WTC11 (cell line): ENCODE measurements at regions not wholly inside any gene's neighbourhood (a gene's known extent, or its start where the extent isn't known, plus 50 kb on each side); places are given as distances from the start of the nearest gene placed in this dataset.

Experiments
- ATAC-seq: fragments of 200-7000 bp; cut with Tn5 transposase; 2 replicates; pipeline ENCODE4 v1.10.0; 2021; ENCODE audit warnings: mild to moderate bottlenecking, moderate library complexity
- CTCF ChIA-PET: fragments of 300-600 bp; sonication (Branson Sonifier 250); formaldehyde crosslinking; loops from one replicate; lab custom pipeline; 2021; ENCODE audit warnings: antibody characterized with exemption; lab: Charles Lee
- POLR2A ChIA-PET: fragments of 350-600 bp; sonication (Branson Sonifier 250); formaldehyde crosslinking; loops from one replicate; lab custom pipeline; 2021; ENCODE audit warnings: antibody characterized with exemption; lab: Charles Lee
- DNase-seq: peaks from one replicate; pipeline ENCODE4 v3.0.0; 2021; ENCODE audit warnings: low spot score
- H3K27ac Mint-ChIP-seq: 2 replicates; pipeline ENCODE4 v1.8.0; 2021; ENCODE audit warnings: mixed read lengths
- H3K27me3 Mint-ChIP-seq: 2 replicates; pipeline ENCODE4 v1.8.0; 2021; ENCODE audit warnings: low read depth, mild to moderate bottlenecking, moderate library complexity, mixed read lengths
- H3K36me3 Mint-ChIP-seq: 2 replicates; pipeline ENCODE4 v1.8.0; 2021; ENCODE audit warnings: mixed read lengths
- H3K4me1 Mint-ChIP-seq: 2 replicates; pipeline ENCODE4 v1.8.0; 2022; ENCODE audit warnings: mixed read lengths
- H3K4me3 Mint-ChIP-seq: 2 replicates; pipeline ENCODE4 v1.8.0; 2021; ENCODE audit warnings: mild to moderate bottlenecking, moderate library complexity, mixed read lengths
- H3K9me3 Mint-ChIP-seq: 2 replicates; pipeline ENCODE4 v1.8.0; 2021; ENCODE audit warnings: mixed read lengths
- AR ChIP-seq: fragments of 250-450 bp; sonication (Bioruptor Pico); IDR thresholded peaks from 2 replicates; pipeline ENCODE4 v1.9.0; 2021; ENCODE audit warnings: mild to moderate bottlenecking
- ARID4B ChIP-seq: sonication (generic); formaldehyde crosslinking; IDR thresholded peaks from 2 replicates; pipeline ENCODE4 v1.8.0; 2023; ENCODE audit warnings: missing genetic modification reagents, mild to moderate bottlenecking, borderline replicate concordance
- CDX4 ChIP-seq: fragments of 250-450 bp; sonication (Bioruptor Pico); IDR thresholded peaks from 2 replicates; pipeline ENCODE4 v1.9.0; 2021; ENCODE audit warnings: moderate library complexity, mild to moderate bottlenecking, inconsistent platforms, borderline replicate concordance
- CREM ChIP-seq: sonication (generic); formaldehyde crosslinking; IDR thresholded peaks from 2 replicates; pipeline ENCODE4 v1.8.1; 2022; ENCODE audit warnings: mild to moderate bottlenecking, missing genetic modification reagents, moderate library complexity
- ETV6 ChIP-seq: sonication (generic); formaldehyde crosslinking; IDR thresholded peaks from 2 replicates; pipeline ENCODE4 v1.8.1; 2022; ENCODE audit warnings: mild to moderate bottlenecking, missing genetic modification reagents
- HMGA2 ChIP-seq: fragments of 250-450 bp; sonication (Bioruptor Pico); IDR thresholded peaks from 2 replicates; pipeline ENCODE4 v1.4.0; 2021; ENCODE audit warnings: mild to moderate bottlenecking, moderate library complexity
- IRF2 ChIP-seq: sonication (generic); formaldehyde crosslinking; IDR thresholded peaks from 2 replicates; pipeline ENCODE4 v1.8.0; 2022; ENCODE audit warnings: low read depth, missing genetic modification reagents, borderline replicate concordance
- NR1H2 ChIP-seq: sonication (generic); formaldehyde crosslinking; IDR thresholded peaks from 2 replicates; pipeline ENCODE4 v1.9.0; 2021; ENCODE audit warnings: mild to moderate bottlenecking, moderate library complexity, missing genetic modification reagents
- NR3C1 ChIP-seq: sonication (generic); formaldehyde crosslinking; conservative IDR thresholded peaks from 2 replicates; pipeline ENCODE4 v1.8.1; 2023; ENCODE audit warnings: low read depth, mild to moderate bottlenecking, missing genetic modification reagents
- PRRX2 ChIP-seq: fragments of 250-450 bp; sonication (Bioruptor Pico); IDR thresholded peaks from 2 replicates; pipeline ENCODE4 v1.8.0; 2021; ENCODE audit warnings: mild to moderate bottlenecking
- TCF7 ChIP-seq: sonication (generic); formaldehyde crosslinking; IDR thresholded peaks from 2 replicates; pipeline ENCODE4 v1.8.0; 2022; ENCODE audit warnings: mild to moderate bottlenecking, low read depth, missing genetic modification reagents, moderate library complexity
- ZBTB43 ChIP-seq: sonication (generic); formaldehyde crosslinking; IDR thresholded peaks from 2 replicates; pipeline ENCODE4 v1.8.1; 2023; ENCODE audit warnings: mild to moderate bottlenecking, missing genetic modification reagents
- ZNF317 ChIP-seq: sonication (generic); formaldehyde crosslinking; IDR thresholded peaks from 2 replicates; pipeline ENCODE4 v1.8.1; 2023; ENCODE audit warnings: low read depth, mild to moderate bottlenecking, moderate library complexity, missing genetic modification reagents, borderline replicate concordance
- ZNF671 ChIP-seq: fragments of 250-450 bp; sonication (Bioruptor Pico); IDR thresholded peaks from 2 replicates; pipeline ENCODE4 v1.8.0; 2021; ENCODE audit warnings: mild to moderate bottlenecking
- TF ChIP-seq, protein P1 (sequence below): sonication (generic); formaldehyde crosslinking; IDR thresholded peaks from 2 replicates; pipeline ENCODE4 v1.8.1; 2023; ENCODE audit warnings: mild to moderate bottlenecking, missing genetic modification reagents
- TF ChIP-seq, protein P2 (sequence below): sonication (generic); formaldehyde crosslinking; IDR thresholded peaks from 2 replicates; pipeline ENCODE4 v1.8.1; 2022; ENCODE audit warnings: low read depth, missing genetic modification reagents, borderline replicate concordance
- TF ChIP-seq, protein P3 (sequence below): sonication (generic); formaldehyde crosslinking; IDR thresholded peaks from 2 replicates; pipeline ENCODE4 v1.8.0; 2022; ENCODE audit warnings: mild to moderate bottlenecking, missing genetic modification reagents
- TF ChIP-seq, protein P4 (sequence below): fragments of 250-450 bp; sonication (Bioruptor Pico); IDR thresholded peaks from 2 replicates; pipeline ENCODE4 v2.1.2; 2022; ENCODE audit warnings: mild to moderate bottlenecking, moderate library complexity

DNA sequence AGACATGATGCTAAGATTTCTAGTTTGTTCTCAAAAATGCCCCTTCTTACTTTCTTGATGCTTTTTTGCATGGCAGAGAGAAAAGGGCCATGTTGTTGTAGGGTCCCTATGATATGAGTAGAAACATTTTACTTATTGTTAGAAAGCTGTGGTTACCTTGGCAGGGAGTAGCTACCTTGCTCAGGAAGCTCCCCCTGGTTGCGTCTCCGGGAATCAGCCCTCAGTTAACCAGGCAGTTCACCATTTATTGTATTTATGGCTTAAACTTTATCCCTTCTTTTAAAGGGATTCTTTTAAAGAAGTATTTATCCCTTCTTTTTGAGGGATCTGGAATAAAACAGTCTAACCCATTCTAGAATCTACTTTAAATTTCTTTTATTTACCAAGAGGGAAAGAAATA is 113.9 kb upstream of the PROKR2 start (continued):
- TF ChIP-seq, protein P1, sequence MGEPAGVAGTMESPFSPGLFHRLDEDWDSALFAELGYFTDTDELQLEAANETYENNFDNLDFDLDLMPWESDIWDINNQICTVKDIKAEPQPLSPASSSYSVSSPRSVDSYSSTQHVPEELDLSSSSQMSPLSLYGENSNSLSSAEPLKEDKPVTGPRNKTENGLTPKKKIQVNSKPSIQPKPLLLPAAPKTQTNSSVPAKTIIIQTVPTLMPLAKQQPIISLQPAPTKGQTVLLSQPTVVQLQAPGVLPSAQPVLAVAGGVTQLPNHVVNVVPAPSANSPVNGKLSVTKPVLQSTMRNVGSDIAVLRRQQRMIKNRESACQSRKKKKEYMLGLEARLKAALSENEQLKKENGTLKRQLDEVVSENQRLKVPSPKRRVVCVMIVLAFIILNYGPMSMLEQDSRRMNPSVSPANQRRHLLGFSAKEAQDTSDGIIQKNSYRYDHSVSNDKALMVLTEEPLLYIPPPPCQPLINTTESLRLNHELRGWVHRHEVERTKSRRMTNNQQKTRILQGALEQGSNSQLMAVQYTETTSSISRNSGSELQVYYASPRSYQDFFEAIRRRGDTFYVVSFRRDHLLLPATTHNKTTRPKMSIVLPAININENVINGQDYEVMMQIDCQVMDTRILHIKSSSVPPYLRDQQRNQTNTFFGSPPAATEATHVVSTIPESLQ = no peak
- TF ChIP-seq, protein P2, sequence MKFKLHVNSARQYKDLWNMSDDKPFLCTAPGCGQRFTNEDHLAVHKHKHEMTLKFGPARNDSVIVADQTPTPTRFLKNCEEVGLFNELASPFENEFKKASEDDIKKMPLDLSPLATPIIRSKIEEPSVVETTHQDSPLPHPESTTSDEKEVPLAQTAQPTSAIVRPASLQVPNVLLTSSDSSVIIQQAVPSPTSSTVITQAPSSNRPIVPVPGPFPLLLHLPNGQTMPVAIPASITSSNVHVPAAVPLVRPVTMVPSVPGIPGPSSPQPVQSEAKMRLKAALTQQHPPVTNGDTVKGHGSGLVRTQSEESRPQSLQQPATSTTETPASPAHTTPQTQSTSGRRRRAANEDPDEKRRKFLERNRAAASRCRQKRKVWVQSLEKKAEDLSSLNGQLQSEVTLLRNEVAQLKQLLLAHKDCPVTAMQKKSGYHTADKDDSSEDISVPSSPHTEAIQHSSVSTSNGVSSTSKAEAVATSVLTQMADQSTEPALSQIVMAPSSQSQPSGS = no peak
- TF ChIP-seq ZNF317 (no peak), ARID4B (CRISPR knock-in tag) (no peak)

DNA sequence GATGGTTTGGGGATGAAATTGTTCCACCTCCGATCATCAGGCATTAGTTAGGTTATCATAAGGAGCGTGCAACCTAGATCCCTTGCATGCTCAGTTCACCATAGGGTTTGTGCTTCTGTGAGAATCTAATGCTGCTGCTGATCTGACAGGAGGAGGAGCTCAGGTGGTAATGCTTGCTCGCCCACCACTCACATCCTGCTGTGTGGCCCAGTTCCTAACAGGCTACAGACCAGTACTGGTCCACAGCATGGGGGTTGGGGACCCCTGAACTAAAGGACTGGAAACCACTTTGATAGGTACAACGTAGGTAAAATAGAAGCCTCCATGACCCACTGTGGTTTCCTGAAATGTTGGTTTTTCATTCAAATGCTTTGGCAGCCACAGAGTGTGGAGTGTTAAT is 109.3 kb upstream of the PROKR2 start:
- Mint-ChIP-seq H3K27me3 (no peaks in the 10 kb centered on the region), H3K36me3 (no peaks in the 10 kb centered on the region), H3K4me3 (no peak overlapping the region), H3K27ac (no peak overlapping the region), H3K9me3 (peaks cover 18% of the 10 kb centered on the region), H3K4me1 (no peaks in the 10 kb centered on the region)
- DNase-seq (no peak), ATAC-seq (no peak)
- ChIA-PET CTCF (no interaction called here), POLR2A (no interaction called here)
- TF ChIP-seq CREM (no peak), NR1H2 (CRISPR knock-in tag) (no peak), AR (CRISPR knock-in tag) (no peak), NR3C1 (CRISPR knock-in tag) (no peak), IRF2 (no peak)

- CTCF ChIA-PET = interaction anchor here (0.5 to 3.5 kb wide), 4 partner anchors 13 to 1574 kb away, joined by 3 to 14 read pairs (median 3); no protein-coding TSS in a partner anchor
- Mint-ChIP-seq H3K36me3 (no peaks in the 10 kb centered on the region), H3K4me1 (peaks cover 10% of the 10 kb centered on the region; the same call in 1 of the 2 replicates), H3K4me3 (no peak overlapping the region), H3K27ac (no peak overlapping the region), H3K27me3 (peaks cover 5% of the 10 kb centered on the region), H3K9me3 (peaks cover 10% of the 10 kb centered on the region)
- ATAC-seq = no peak
- POLR2A ChIA-PET = no interaction called here
- DNase-seq = no peak
- TF ChIP-seq ETV6 (no peak), HMGA2 (no peak), TCF7 (no peak), ZBTB43 (no peak), ZNF671 (no peak), IRF2 (no peak), NR1H2 (CRISPR knock-in tag) (no peak), CDX4 (no peak), PRRX2 (CRISPR knock-in tag) (no peak)
- TF ChIP-seq, protein P3, sequence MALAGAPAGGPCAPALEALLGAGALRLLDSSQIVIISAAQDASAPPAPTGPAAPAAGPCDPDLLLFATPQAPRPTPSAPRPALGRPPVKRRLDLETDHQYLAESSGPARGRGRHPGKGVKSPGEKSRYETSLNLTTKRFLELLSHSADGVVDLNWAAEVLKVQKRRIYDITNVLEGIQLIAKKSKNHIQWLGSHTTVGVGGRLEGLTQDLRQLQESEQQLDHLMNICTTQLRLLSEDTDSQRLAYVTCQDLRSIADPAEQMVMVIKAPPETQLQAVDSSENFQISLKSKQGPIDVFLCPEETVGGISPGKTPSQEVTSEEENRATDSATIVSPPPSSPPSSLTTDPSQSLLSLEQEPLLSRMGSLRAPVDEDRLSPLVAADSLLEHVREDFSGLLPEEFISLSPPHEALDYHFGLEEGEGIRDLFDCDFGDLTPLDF (CRISPR knock-in tag) = no peak
- TF ChIP-seq, protein P4, sequence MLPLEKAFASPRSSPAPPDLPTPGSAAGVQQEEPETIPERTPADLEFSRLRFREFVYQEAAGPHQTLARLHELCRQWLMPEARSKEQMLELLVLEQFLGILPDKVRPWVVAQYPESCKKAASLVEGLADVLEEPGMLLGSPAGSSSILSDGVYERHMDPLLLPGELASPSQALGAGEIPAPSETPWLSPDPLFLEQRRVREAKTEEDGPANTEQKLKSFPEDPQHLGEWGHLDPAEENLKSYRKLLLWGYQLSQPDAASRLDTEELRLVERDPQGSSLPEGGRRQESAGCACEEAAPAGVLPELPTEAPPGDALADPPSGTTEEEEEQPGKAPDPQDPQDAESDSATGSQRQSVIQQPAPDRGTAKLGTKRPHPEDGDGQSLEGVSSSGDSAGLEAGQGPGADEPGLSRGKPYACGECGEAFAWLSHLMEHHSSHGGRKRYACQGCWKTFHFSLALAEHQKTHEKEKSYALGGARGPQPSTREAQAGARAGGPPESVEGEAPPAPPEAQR (CRISPR knock-in tag) = no peak
These were observed 99.3 kb upstream of the PROKR2 start for GRCh38 chr20:5416086-5416485.
